Transverse colon (tissue), 4 donors: ENCODE measurements at regions not wholly inside any gene's neighbourhood (a gene's known extent, or its start where the extent isn't known, plus 50 kb on each side); places are given as distances from the start of the nearest gene placed in this dataset.

Experiments used
- CTCF ChIP-seq, 5 experiments: fragments of 200-600 bp in 3 of 5; fragments of 450-650 bp in 2 of 5; sonication (generic) in 3 of 5; IDR thresholded peaks; 1 replicate in 2 of 5; 2 replicates in 3 of 5; pipeline ENCODE4 v1.5.1; 2016 to 2017; ENCODE audit warnings: antibody characterized with exemption in 5 of 5, inconsistent platforms in 3 of 5, mild to moderate bottlenecking in 2 of 5, moderate library complexity in 1 of 5
- EP300 ChIP-seq: sonication (generic); formaldehyde crosslinking; IDR thresholded peaks from one replicate; pipeline ENCODE4 v1.6.1; 2017; ENCODE audit warnings: antibody characterized with exemption, low read depth
- POLR2A ChIP-seq: fragments of 450-650 bp; IDR thresholded peaks from one replicate; pipeline ENCODE4 v1.6.1; 2016; ENCODE audit warnings: antibody characterized with exemption, mild to moderate bottlenecking, moderate library complexity
- POLR2AphosphoS5 ChIP-seq, 3 donors: sonication (generic); formaldehyde crosslinking; IDR thresholded peaks; one replicate each; pipeline ENCODE4 v1.6.1; 2016; ENCODE audit warnings: antibody characterized with exemption in 3 of 3

GRCh38 chr7:82506208-82506607, 62.6 kb upstream of the CACNA2D1 start:
- TF ChIP-seq POLR2A (no peak), CTCF (IDR thresholded peaks at IDR 0.05) (no peak), POLR2AphosphoS5 (IDR thresholded peaks at IDR 0.05) (no peak), EP300 (no peak)
